ENCODE measurements at regions not wholly inside any gene's neighbourhood (a gene's known extent, or its start where the extent isn't known, plus 50 kb on each side); places are given as distances from the start of the nearest gene placed in this dataset.

DNA sequence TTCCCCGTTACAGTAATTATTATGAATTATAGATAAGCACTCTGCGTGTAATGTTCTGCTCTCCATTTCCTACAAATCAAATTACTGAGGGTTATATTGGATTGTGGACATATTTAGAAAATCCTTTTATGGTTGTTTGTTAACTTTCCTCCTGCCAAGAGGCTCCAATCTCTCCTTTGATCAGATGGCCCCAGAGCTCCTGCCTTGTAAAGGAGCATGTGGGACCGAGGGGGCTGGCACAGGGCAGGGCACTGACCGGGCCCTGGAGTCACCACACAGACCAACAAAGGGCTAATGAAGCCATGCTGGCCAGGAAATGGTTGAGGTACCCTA, 415.9 kb downstream of the EFNA5 start:
- no peak for DNase-seq

GRCh38 chr5:107254214-107254901, 416.4 kb downstream of the EFNA5 start:
- DNase-seq, result no peak

DNA sequence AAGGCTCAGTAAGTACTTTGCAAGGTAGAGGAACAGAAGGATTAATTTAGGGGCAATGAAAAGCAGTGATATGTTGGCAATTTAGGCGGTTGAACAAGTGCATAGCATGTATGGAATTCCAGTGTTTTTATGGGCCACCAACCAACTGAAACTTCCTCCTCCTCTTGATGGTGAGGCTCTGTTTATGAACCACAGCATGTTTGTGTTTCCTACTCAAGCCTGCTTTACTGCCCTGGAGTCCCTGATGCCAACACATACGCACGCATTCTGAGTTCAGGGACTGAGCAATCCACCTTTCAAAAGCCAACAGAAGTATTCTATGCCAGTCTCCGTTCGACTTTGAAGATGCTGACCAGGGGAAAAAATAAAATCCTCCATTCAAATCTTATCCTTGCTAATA, 417.5 kb downstream of the EFNA5 start:
- no peak for DNase-seq

DNA sequence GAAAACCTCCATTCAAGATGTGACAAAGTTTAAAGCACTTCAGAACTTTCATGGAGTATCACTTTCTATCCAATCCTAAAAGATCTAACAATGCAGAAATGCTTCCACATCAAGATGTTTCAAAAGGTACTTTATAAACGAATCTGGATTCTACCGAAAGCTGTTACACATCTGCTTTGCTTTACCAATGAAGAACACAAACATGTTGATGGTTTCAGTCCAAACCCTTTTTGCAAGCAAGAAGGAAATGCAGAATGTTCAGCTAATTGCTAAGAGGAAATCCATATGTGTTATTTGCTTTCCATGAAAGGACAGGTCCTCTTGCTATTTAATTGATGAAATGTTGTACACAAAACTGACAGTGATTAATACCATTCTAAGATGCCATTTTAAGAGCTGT, 419.6 kb downstream of the EFNA5 start:
- DNase-seq, result no peak

- DNase-seq, result peak; percentile 65
Observed at GRCh38 chr5:107248066-107248695, 422.6 kb downstream of the EFNA5 start.

- DNase-seq, result no peak
Observed at GRCh38 chr5:107247427-107247826, 423.3 kb downstream of the EFNA5 start.

GRCh38 chr5:107243220-107243579, 427.5 kb downstream of the EFNA5 start:
- no peak for DNase-seq

DNA sequence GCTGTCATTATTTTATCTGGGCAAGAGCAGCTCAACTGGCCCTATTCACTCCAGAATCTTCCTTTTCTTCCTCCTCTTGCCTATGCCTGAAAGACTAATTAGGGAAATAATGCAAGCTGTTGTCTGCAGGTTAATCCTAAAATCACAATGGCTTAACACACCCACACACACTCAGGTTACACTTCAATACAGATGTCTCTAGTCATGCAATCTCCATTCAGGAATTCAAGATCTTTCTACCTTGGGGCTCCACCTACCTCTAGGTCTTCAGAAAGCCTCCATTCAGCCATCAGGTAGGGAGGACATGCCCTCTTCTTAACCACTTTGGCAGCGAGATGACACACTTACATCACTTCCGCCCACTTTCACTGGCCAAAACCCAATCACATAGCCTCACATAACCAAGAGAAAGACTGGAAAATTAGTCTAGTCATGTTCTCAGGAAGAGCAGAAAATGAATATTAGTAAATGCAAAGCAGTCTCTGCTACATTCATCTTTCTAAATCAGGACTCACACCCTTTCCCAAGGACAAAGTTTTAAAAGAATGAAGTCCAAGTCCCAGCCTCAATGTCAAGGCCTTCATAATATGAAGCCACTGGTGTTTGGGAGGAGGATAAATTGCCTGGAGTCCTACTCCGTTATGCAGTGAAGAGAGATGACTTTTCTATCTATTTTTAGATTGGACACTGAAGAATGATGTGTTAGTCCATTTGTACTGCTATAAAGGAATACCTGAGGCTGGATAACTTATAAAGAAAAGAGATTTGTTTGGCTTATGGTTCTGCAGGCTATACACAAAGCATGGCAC, 428.1 kb downstream of the EFNA5 start:
- DNase-seq, result no peak

- DNase-seq, result no peak
Observed at GRCh38 chr5:107241841-107242240, 428.9 kb downstream of the EFNA5 start.

- no peak for DNase-seq
Observed at GRCh38 chr5:107235167-107235566, 435.6 kb downstream of the EFNA5 start.

- DNase-seq, result no peak
Observed at GRCh38 chr5:107232788-107233187, 437.9 kb downstream of the EFNA5 start.

GRCh38 chr5:107232293-107232692, 438.4 kb downstream of the EFNA5 start:
- DNase-seq, result no peak

DNA sequence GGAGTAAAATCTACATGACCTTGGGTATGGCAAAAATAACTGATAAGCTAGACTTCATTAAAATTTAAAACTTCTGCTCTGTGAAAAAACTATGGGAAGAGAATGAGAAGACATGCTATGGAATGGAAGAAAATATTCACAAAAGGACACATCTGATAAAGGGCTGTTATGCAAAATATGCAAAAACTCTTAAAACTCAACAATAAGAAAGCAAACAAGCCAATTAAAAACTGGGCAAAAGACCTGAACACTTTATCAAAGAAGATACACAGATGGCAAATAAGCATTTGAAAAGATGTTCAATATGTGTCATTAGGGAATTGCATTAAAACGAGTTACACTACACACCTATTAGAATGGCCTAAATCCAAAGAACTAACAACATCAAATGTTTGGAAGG, 439.5 kb downstream of the EFNA5 start:
- DNase-seq, result no peak

DNA sequence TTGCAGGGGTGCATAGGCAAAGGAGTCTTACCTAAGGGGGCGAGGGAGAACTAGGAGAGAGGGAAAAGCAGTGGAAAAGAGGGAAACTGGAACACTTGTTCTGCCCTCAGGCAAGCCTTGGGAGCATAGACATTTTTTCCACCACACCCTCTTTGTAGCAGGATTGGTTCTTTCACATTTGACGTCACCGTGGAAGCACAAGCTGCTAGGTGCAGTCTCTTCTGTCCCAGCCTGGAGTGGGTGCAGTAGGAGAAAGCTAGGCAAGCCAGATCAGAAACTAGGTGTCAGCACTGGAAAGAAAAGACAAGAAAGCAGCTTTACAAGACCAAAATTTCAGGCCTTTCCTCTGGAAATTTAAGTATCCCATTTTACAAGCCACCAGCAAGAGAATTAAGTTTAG, 440.4 kb downstream of the EFNA5 start:
- no peak for DNase-seq

DNA sequence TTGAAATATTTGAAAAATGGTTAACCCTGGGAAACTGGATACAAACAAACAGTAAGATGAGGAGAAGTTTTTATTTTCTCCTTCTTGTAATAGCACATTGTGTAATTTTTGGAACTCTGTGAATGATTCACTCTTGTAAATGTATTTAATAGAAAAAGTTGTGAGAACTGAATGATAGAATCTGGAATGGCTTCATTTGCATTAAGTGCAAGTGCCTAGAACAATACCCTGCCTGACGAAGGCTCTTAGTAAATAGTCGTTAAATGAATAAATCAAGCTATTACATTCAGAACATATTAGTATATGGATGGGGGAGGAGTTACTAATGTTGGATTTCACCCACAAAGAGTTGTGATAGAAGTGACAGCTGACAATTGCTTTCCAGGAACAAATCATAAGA, 442.5 kb downstream of the EFNA5 start:
- DNase-seq, result no peak

DNA sequence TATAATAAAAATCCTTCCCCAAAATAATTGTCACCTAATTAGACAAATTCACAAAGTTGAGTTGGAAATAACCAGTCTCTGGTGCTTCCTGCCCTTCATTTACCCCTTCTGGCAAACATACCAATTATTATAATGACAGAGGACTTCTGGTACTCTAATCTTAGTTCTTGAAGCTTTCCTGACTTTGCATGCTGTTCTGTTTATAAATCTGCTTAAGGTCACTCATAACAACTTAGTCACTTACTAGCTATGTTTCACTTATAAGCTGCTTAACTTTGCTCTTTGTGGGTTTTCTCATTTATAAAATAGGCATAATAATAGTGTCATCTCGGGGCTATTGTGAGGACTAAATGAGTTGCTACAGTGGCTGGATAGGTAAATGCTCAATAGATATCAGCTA, 446.5 kb downstream of the EFNA5 start:
- DNase-seq, result no peak

DNA sequence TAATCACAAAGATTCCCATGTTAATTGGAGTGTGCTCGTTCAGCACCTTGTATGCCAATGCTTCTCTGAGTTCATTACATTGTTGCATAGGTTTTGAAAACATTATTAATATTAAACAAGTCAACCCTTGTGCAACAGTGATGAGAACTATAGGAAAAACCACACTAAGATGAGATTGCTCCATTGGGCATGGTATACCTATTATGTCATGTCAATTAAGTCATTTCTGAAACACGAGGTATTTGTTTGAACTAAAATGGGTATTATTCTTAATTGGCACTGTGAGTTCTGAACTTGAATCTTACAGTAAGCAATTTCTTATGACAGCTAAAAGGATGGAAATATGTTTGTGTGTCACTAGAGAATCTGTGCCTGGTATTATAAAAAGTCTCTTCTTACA, 447.7 kb downstream of the EFNA5 start:
- DNase-seq, result no peak

DNA sequence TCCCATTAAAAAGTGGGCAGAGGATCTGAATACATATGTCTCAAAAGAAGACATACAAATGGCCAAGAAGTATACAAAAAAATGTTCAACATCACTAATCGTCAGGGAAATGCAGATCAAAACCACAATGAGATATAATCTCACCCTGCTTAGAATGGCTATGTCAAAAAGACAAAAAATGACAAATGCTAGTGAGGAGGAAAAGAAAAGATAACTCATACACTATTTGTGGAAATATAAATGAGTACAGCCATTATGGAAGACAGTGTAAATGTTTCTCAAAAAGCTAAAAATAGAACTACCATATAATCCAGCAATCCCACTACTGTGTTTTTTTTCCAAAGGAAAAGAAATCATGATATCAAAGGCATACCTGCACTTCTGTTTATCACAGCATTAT, 450.7 kb downstream of the EFNA5 start:
- DNase-seq, result no peak

DNA sequence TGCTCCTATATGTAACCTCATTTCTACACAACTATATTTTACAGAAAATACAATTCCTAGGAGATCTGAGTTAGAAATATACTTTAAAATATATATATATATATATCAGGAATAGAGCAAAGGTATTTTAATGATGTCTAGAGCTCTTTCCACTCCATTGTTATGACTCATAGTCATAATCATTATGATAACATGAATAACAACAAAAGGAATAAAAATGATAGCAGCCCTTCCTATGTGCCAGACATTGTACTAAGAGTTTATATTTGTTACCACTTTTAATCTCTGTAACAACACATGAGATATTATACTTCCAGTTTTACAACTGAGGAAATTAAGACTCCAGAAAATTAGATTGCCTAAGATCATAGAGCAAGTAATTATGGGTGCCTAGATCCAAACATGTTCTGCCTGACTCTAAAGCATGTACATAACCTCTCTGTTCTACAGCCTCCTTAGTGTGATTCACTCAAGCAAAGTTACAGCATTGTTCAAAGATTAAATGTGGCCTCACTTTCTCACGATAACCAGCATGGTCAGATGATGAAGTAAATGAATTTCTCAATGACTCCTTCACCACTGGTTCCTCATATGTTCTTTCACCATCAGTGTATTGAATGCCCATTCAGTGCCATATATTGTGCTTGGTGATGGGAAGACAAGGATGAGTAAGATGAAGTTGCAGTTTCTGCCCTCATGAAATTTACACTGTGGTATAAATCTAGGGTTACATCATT, 452.1 kb downstream of the EFNA5 start:
- no peak for DNase-seq

DNA sequence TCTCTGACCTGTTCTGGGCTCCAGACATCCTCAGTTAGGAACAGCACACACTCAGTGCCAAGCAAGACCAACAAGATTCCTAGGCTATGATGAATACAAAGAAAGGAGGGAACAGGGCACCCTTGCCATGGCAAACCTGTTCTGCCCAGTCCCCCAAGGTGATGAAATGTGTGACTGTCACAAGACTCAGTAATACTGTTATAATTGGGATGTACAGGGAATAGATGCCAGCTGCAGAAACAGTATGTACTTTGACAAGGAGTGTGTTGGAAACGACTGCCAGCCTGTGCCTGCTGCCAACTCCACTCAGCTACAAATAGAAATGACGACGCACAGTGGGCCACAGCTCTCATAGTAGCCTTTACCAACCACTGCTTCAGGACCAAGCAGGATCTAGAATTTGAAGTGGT, 453.0 kb downstream of the EFNA5 start:
- no peak for DNase-seq

DNA sequence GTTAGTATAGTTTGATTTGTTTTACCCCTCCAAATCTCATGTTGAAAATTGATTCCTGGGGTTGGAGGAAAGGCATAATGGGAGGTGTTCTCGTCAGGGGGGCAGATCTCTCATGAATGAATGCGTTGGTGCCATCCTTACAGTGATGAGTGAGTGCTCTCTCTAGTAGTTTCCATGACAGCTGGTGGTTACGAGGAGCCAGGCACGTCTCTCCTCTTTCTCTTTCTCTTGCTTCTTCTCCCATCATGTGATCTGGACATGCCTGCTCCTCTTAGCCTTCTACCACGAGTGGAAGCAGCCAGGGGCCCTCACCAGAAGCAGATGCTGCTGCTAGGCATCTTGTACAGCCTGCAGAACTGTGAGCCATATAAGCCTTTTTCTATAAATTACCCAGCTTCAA, 454.1 kb downstream of the EFNA5 start:
- no peak for DNase-seq

DNA sequence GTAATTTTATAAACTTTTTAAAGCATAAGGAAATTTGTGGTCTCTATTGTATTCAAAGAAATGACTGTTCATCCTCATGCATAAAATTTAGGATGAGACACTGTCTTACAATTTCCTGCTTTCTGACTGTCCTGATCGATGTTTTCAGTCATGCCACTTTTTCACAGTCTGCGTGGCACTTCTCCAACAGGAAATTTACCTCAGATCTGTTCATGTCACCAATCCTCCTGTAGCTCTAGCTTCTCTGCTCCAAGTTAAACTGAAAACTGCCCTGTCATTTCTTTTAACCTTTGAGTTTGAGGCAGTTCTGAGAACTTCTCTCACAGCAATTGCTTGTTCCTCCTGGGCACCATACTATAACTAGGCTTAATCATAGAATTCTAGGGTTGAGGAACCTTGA, 455.1 kb downstream of the EFNA5 start:
- DNase-seq, result peak; percentile 0

DNA sequence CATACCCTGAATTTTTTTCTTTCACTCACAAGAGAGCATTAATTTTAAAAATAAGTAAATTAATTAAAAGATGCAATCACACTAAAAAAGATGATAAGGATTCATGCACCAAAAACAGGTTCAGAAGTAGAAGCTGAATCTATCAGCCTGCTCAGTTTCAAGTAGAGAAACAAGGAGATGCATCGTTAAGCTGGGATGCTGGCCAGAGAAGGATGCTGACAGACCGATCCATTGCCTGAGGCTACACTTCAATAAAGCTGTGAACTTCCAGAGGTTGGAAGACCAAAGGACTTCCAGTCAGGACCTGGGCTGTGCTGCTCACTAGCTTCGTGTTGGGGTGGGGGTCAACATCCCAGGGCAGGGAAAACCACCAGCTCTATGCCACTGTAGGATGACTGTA, 457.7 kb downstream of the EFNA5 start:
- no peak for DNase-seq

GRCh38 chr5:107211630-107212029, 459.1 kb downstream of the EFNA5 start:
- DNase-seq, result no peak
